IMR-90 (cell line): ENCODE measurements at regions not wholly inside any gene's neighbourhood (a gene's known extent, or its start where the extent isn't known, plus 50 kb on each side); places are given as distances from the start of the nearest gene placed in this dataset.

Experiments used
- ATAC-seq: fragments of 200-7000 bp; cut with Tn5 transposase; 2 replicates; pipeline ENCODE4 v1.9.1; 2020; ENCODE audit warnings: low read depth, mild to moderate bottlenecking, moderate library complexity
- BruUV-seq: library from RNA; stranded (reverse); fragments of 400-500 nt; replicated peaks from 2 replicates; lab custom pipeline; 2021; lab: Mats Ljungman, UMichigan
- CTCF ChIA-PET: fragments of 300-600 bp; formaldehyde crosslinking; extraction: SDS; loops from one replicate; lab custom pipeline; 2021; ENCODE audit warnings: antibody characterized with exemption; lab: Yijun Ruan, JAX
- POLR2A ChIA-PET: fragments of 300-600 bp; sonication (Branson Sonifier 250); formaldehyde crosslinking; loops from one replicate; lab custom pipeline; 2022; ENCODE audit warnings: antibody characterized with exemption; ENCODE audit not compliant: unreplicated experiment; lab: Charles Lee
- DNase-seq: peaks from one replicate; pipeline ENCODE4 v3.0.0; 2013
- H2AFZ ChIP-seq: replicated peaks from 2 replicates; pipeline ENCODE3; 2013; ENCODE audit warnings: low read length, mild to moderate bottlenecking; ENCODE audit not compliant: poor library complexity
- H2AK5ac ChIP-seq: 2 replicates; pipeline ENCODE4 v1.6.1; 2013; ENCODE audit warnings: low read depth, low read length, inconsistent platforms
- H2AK9ac ChIP-seq: replicated peaks from 2 replicates; pipeline ENCODE3; 2013; ENCODE audit warnings: mild to moderate bottlenecking, low read depth, low read length, moderate library complexity; ENCODE audit not compliant: poor library complexity
- H2BK120ac ChIP-seq: 2 replicates; pipeline ENCODE4 v1.6.1; 2013; ENCODE audit warnings: low read depth, low read length, inconsistent platforms
- H2BK15ac ChIP-seq: 3 replicates; pipeline ENCODE4 v1.6.1; 2013; ENCODE audit warnings: low read depth, low read length, inconsistent platforms
- H2BK20ac ChIP-seq: 2 replicates; pipeline ENCODE4 v1.6.1; 2013; ENCODE audit warnings: low read depth, mild to moderate bottlenecking, inconsistent platforms, low read length, moderate library complexity
- H2BK5ac ChIP-seq: 2 replicates; pipeline ENCODE4 v1.6.1; 2013; ENCODE audit warnings: mild to moderate bottlenecking, low read depth, low read length, inconsistent platforms; ENCODE audit not compliant: poor library complexity, severe bottlenecking
- H3K14ac ChIP-seq: replicated peaks from 2 replicates; pipeline ENCODE4 v1.6.1; 2013; ENCODE audit warnings: low read depth, low read length, inconsistent platforms
- H3K18ac ChIP-seq: 2 replicates; pipeline ENCODE4 v1.6.1; 2013; ENCODE audit warnings: low read depth, low read length, control low read depth
- H3K23ac ChIP-seq: 2 replicates; pipeline ENCODE4 v1.6.1; 2013; ENCODE audit warnings: low read depth, low read length, inconsistent platforms
- H3K27ac ChIP-seq: 2 replicates; pipeline ENCODE4 v1.5.1; 2013; ENCODE audit warnings: mild to moderate bottlenecking, control low read depth, low read length; ENCODE audit not compliant: insufficient read depth
- H3K27me3 ChIP-seq: 2 replicates; pipeline ENCODE4 v1.6.1; 2013; ENCODE audit warnings: low read length; ENCODE audit not compliant: control insufficient read depth, insufficient read depth
- H3K36me3 ChIP-seq: 2 replicates; pipeline ENCODE4 v1.6.1; 2013; ENCODE audit warnings: low read length, mixed read lengths; ENCODE audit not compliant: control insufficient read depth, insufficient read depth
- H3K4ac ChIP-seq: 2 replicates; pipeline ENCODE4 v1.6.1; 2013; ENCODE audit warnings: low read depth, low read length, inconsistent platforms
- H3K4me1 ChIP-seq: 2 replicates; pipeline ENCODE4 v1.6.1; 2013; ENCODE audit warnings: low read length, mixed read lengths; ENCODE audit not compliant: control insufficient read depth, insufficient read depth
- H3K4me2 ChIP-seq: 2 replicates; pipeline ENCODE4 v1.6.1; 2013; ENCODE audit warnings: low read depth, mild to moderate bottlenecking, control low read depth, low read length, moderate library complexity
- H3K4me3 ChIP-seq: 2 replicates; pipeline ENCODE4 v1.5.1; 2013; ENCODE audit warnings: low read depth, mild to moderate bottlenecking, control low read depth, low read length, moderate library complexity; ENCODE audit not compliant: insufficient read depth
- H3K56ac ChIP-seq: 2 replicates; pipeline ENCODE4 v1.6.1; 2013; ENCODE audit warnings: low read length, inconsistent platforms; ENCODE audit not compliant: insufficient read depth; ENCODE audit errors: extremely low read depth
- H3K79me1 ChIP-seq, 2 experiments: 2 replicates each; pipeline ENCODE4 v1.6.1; 2013; ENCODE audit warnings: low read length in 2 of 2, inconsistent platforms in 1 of 2, low read depth in 1 of 2
- H3K9ac ChIP-seq: 2 replicates; pipeline ENCODE4 v1.6.1; 2013; ENCODE audit warnings: low read depth, low read length, control low read depth
- H3K9me1 ChIP-seq: 2 replicates; pipeline ENCODE4 v1.6.1; 2013; ENCODE audit warnings: low read length, inconsistent platforms; ENCODE audit not compliant: insufficient read depth
- H3K9me3 ChIP-seq: 2 replicates; pipeline ENCODE4 v1.6.1; 2013; ENCODE audit warnings: low read length; ENCODE audit not compliant: control insufficient read depth, insufficient read depth
- H4K20me1 ChIP-seq: 2 replicates; pipeline ENCODE4 v1.6.1; 2013; ENCODE audit warnings: low read length, inconsistent platforms; ENCODE audit not compliant: insufficient read depth
- H4K5ac ChIP-seq: 2 replicates; pipeline ENCODE4 v1.6.1; 2013; ENCODE audit warnings: mild to moderate bottlenecking, low read depth, low read length, control low read depth
- H4K8ac ChIP-seq, 2 experiments: 2 replicates each; pipeline ENCODE4 v1.6.1; 2013; ENCODE audit warnings: low read depth in 2 of 2, low read length in 2 of 2, control low read depth in 1 of 2, inconsistent platforms in 1 of 2
- H4K91ac ChIP-seq: 2 replicates; pipeline ENCODE4 v1.6.1; 2013; ENCODE audit warnings: low read depth, low read length, inconsistent platforms; ENCODE audit not compliant: insufficient read depth
- MAZ ChIP-seq: IDR thresholded peaks from 2 replicates; pipeline ENCODE4 v1.6.1; 2012; ENCODE audit warnings: low read depth, mild to moderate bottlenecking, low read length, improper control_type of control experiment, moderate library complexity, borderline replicate concordance
- RAD21 ChIP-seq: IDR thresholded peaks from 2 replicates; pipeline ENCODE4 v1.6.1; 2012; ENCODE audit warnings: low read length, improper control_type of control experiment
- WGBS, 2 experiments: methylation state at CpG; one replicate each; pipeline versions ENCODE4 v1.1.5 to v1.1.7; 2013; ENCODE audit warnings: missing lambda C conversion rate in 2 of 2; ENCODE audit not compliant: insufficient read length in 1 of 2; ENCODE audit errors: extremely low coverage in 2 of 2; 5-methylcytosine and 5-hydroxymethylcytosine counted together
- dilution Hi-C: fragments of 300-500 bp; cut with HindIII; formaldehyde crosslinking; loops from one replicate; pipeline ENCODE4 v1.14.3; 2018; ENCODE audit warnings: low sequenced_read_pairs; ENCODE audit not compliant: unreplicated experiment
- in situ Hi-C: fragments of 300-500 bp; cut with MboI; formaldehyde crosslinking; loops from 3 replicates; pipeline ENCODE4 v1.14.3; 2019; ENCODE audit warnings: low sequenced_read_pairs, inconsistent platforms, mixed read lengths
- intact Hi-C: fragments of 100-400 bp; cut with micrococcal nuclease; formaldehyde crosslinking; loops from 2 replicates; pipeline ENCODE4 v1.10.0; 2022
- TF ChIP-seq, protein P1 (sequence below): conservative IDR thresholded peaks from 2 replicates; pipeline ENCODE4 v1.5.1; 2012; ENCODE audit warnings: mild to moderate bottlenecking, low read depth, low read length, improper control_type of control experiment

DNA sequence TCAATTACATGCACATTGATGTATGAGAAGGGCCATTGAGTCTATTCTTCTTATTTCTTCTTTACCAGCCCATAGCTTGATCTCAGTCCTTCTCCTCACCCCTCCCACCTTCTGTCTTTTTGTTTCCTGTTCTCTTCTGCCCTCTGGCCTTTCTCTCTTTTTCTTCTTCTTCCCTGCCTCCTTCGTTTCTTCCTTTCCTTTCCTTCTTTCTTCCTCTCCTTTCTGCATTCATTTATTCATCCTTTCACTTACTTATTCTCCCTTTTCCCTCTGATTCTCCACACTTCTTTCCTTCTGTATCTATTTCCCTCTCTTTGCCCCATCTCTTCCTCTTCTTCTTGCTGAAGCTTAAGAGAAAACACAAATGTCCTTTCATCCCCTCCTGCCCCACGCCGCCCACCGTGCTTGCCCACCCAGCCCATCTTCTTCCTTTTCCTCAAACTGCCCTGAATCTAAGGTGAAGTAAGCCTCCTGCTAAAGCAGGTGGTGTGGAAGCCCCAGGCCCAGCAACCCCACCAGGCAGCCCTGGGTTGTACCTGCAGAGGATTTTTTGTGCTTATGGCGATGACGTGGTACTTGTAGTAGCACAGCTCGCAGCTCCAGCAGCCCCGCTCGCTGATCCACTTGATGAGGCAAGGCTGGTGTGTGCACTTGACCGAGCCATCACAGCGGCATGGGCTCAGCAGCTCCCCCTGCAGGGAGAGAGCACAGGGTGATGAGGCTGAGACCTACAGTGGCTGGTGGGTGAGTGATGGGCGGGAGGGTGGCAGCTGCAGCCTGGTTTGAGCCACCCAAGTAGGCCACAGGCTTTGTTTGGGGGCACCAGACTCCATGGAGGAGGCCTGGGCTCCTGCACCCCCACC lies 89.0 kb downstream of the MARCHF4 start:
- H2BK20ac ChIP-seq, result no peak overlapping the region
- H3K27ac ChIP-seq, result no peak overlapping the region
- no peak overlapping the region for H3K14ac ChIP-seq
- ATAC-seq (no peak), DNase-seq (no peak)
- no peak overlapping the region for H2BK120ac ChIP-seq
- H3K4me1 ChIP-seq, result peaks cover 5% of the 10 kb centered on the region
- H3K56ac ChIP-seq, result no peak overlapping the region
- POLR2A ChIA-PET, result no interaction called here
- H4K91ac ChIP-seq, result no peak overlapping the region
- no peaks in the 10 kb centered on the region for H3K27me3 ChIP-seq
- H2AFZ ChIP-seq, result no peak overlapping the region
- no peak overlapping the region for H3K18ac ChIP-seq
- no peak overlapping the region for H3K4me2 ChIP-seq
- H3K23ac ChIP-seq, result no peak overlapping the region
- no peak overlapping the region for H2AK9ac ChIP-seq
- H2AK5ac ChIP-seq, result no peak overlapping the region
- H4K20me1 ChIP-seq, result no peaks in the 10 kb centered on the region
- H2BK15ac ChIP-seq, result no peak overlapping the region
- WGBS, 2 experiments, result 100% methylated on average over 1 of the region's 12 CpGs; no CpG with 5 or more reads in 1 of the 2 experiments
- in situ Hi-C loops, result no loop called here
- BruUV-seq, result no TSS peak
- no peak overlapping the region for H3K4ac ChIP-seq
- intact Hi-C loops, result no loop called here
- no peaks in the 10 kb centered on the region for H3K9me3 ChIP-seq
- H3K4me3 ChIP-seq, result no peak overlapping the region
- CTCF ChIA-PET, result interaction anchor here (0.6 kb wide), 1 partner anchor 10 kb away, joined by 3 read pairs; no protein-coding TSS in a partner anchor
- dilution Hi-C loops, result no loop called here
- H4K5ac ChIP-seq, result no peak overlapping the region
- H4K8ac ChIP-seq, result no peak overlapping the region
- H3K36me3 ChIP-seq, result no peaks in the 10 kb centered on the region; the same call in 1 of the 2 replicates
- H3K9ac ChIP-seq, result no peak overlapping the region
- peaks cover 23% of the 10 kb centered on the region for H3K9me1 ChIP-seq
- no peak overlapping the region for H2BK5ac ChIP-seq
- TF ChIP-seq RAD21 (peak; percentile 18; the same call in 1 of the 2 replicates), MAZ (no peak)
- TF ChIP-seq, protein P1, sequence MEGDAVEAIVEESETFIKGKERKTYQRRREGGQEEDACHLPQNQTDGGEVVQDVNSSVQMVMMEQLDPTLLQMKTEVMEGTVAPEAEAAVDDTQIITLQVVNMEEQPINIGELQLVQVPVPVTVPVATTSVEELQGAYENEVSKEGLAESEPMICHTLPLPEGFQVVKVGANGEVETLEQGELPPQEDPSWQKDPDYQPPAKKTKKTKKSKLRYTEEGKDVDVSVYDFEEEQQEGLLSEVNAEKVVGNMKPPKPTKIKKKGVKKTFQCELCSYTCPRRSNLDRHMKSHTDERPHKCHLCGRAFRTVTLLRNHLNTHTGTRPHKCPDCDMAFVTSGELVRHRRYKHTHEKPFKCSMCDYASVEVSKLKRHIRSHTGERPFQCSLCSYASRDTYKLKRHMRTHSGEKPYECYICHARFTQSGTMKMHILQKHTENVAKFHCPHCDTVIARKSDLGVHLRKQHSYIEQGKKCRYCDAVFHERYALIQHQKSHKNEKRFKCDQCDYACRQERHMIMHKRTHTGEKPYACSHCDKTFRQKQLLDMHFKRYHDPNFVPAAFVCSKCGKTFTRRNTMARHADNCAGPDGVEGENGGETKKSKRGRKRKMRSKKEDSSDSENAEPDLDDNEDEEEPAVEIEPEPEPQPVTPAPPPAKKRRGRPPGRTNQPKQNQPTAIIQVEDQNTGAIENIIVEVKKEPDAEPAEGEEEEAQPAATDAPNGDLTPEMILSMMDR, result 0 out of 2 replicates have a peak, but pooled peaks have one; percentile 23
- H3K79me1 ChIP-seq, result peaks cover 3 to 25% of the 10 kb centered on the region in 2 experiments; a peak in 2 of 4 replicates
